ENCODE measurements at regions not wholly inside any gene's neighbourhood (a gene's known extent, or its start where the extent isn't known, plus 50 kb on each side); places are given as distances from the start of the nearest gene placed in this dataset.
"Not testable (repeated sequence)": the region's sequence is repeated elsewhere in the genome, so short reads cannot be mapped to it uniquely, and the experiment has no call there.

GRCh38 chr4:133320576-133321170, 171.6 kb downstream of the PCDH10 start:
- peak; percentile 27 for DNase-seq (ENCODE audit: low spot score)

GRCh38 chr4:133316909-133317308, 167.8 kb downstream of the PCDH10 start:
- no peak for DNase-seq (ENCODE audit: low spot score)

GRCh38 chr4:133314991-133315390, 165.9 kb downstream of the PCDH10 start:
- no peak for DNase-seq (ENCODE audit: low spot score)

GRCh38 chr4:133287396-133287795, 138.3 kb downstream of the PCDH10 start:
- DNase-seq (ENCODE audit: low spot score) = no peak

- DNase-seq (ENCODE audit: low spot score) = no peak
Observed at GRCh38 chr4:133278591-133278990, 129.5 kb downstream of the PCDH10 start.

GRCh38 chr4:133277940-133278339, 128.8 kb downstream of the PCDH10 start:
- DNase-seq (ENCODE audit: low spot score) = not testable (repeated sequence)

- DNase-seq (ENCODE audit: low spot score) = no peak
Observed at GRCh38 chr4:133275246-133275645, 126.2 kb downstream of the PCDH10 start.

- DNase-seq (ENCODE audit: low spot score) = no peak
Observed at GRCh38 chr4:133273401-133273800, 124.3 kb downstream of the PCDH10 start.

GRCh38 chr4:133270021-133270570, 121.0 kb downstream of the PCDH10 start:
- DNase-seq (ENCODE audit: low spot score) = no peak

GRCh38 chr4:133268205-133268604, 119.1 kb downstream of the PCDH10 start:
- DNase-seq (ENCODE audit: low spot score) = no peak

- not testable (repeated sequence) for DNase-seq (ENCODE audit: low spot score)
Observed at GRCh38 chr4:133267506-133267905, 118.4 kb downstream of the PCDH10 start.

GRCh38 chr4:133266966-133267365, 117.9 kb downstream of the PCDH10 start:
- not testable (repeated sequence) for DNase-seq (ENCODE audit: low spot score)

GRCh38 chr4:133264251-133264650, 115.2 kb downstream of the PCDH10 start:
- DNase-seq (ENCODE audit: low spot score) = not testable (repeated sequence)

GRCh38 chr4:133263104-133263503, 114.0 kb downstream of the PCDH10 start:
- DNase-seq (ENCODE audit: low spot score) = no peak

GRCh38 chr4:133247861-133248260, 98.8 kb downstream of the PCDH10 start:
- no peak for DNase-seq (ENCODE audit: low spot score)

GRCh38 chr4:133245226-133245625, 96.1 kb downstream of the PCDH10 start:
- DNase-seq (ENCODE audit: low spot score) = no peak

All from globus pallidus (tissue), 1 donor.